Hematopoietic multipotent progenitor cell (in vitro differentiated cells): ENCODE measurements at regions not wholly inside any gene's neighbourhood (a gene's known extent, or its start where the extent isn't known, plus 50 kb on each side); places are given as distances from the start of the nearest gene placed in this dataset.

Experiments used
- DNase-seq, 3 donors: peaks; one replicate each; pipeline ENCODE4 v3.0.0-alpha.2; 2011 to 2015; ENCODE audit warnings: low read depth in 2 of 3, low spot score in 2 of 3

DNA sequence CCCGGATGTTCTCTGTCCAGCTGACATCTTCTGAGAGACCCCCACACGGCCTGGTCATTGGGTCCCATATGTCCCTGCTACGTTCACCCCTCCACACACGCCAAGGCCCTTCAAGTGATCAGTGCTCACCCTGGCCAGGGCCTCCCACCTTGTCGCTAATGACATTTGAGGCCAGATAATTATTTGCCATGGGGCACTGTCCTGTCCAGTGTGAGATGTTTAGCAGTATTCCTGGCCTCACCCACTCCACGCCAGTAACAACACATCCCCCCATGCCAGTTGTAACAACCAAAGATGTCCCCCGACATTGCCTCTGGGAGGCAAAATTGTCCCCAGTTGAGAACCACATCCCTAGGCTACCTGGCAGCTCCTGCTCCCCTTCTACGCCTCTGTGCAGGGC is 49.9 kb upstream of the NANOS1 start:
- no peak for DNase-seq
